GM12874 (cell line): ENCODE measurements at regions not wholly inside any gene's neighbourhood (a gene's known extent, or its start where the extent isn't known, plus 50 kb on each side); places are given as distances from the start of the nearest gene placed in this dataset.

Experiments used
- TF ChIP-seq, protein P1 (sequence below): IDR thresholded peaks from 2 replicates; pipeline ENCODE4 v1.5.1; 2011; ENCODE audit warnings: low read depth, mild to moderate bottlenecking, control low read depth, low read length, moderate library complexity; ENCODE audit not compliant: insufficient read depth

- TF ChIP-seq, protein P1, sequence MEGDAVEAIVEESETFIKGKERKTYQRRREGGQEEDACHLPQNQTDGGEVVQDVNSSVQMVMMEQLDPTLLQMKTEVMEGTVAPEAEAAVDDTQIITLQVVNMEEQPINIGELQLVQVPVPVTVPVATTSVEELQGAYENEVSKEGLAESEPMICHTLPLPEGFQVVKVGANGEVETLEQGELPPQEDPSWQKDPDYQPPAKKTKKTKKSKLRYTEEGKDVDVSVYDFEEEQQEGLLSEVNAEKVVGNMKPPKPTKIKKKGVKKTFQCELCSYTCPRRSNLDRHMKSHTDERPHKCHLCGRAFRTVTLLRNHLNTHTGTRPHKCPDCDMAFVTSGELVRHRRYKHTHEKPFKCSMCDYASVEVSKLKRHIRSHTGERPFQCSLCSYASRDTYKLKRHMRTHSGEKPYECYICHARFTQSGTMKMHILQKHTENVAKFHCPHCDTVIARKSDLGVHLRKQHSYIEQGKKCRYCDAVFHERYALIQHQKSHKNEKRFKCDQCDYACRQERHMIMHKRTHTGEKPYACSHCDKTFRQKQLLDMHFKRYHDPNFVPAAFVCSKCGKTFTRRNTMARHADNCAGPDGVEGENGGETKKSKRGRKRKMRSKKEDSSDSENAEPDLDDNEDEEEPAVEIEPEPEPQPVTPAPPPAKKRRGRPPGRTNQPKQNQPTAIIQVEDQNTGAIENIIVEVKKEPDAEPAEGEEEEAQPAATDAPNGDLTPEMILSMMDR = no peak
Measured at GRCh38 chr4:155495572-155496293, 119.0 kb upstream of the MAP9 start.

- TF ChIP-seq, protein P1 = no peak
Measured at GRCh38 chr4:155494037-155494718, 117.4 kb upstream of the MAP9 start.

GRCh38 chr4:155491336-155492120 is 114.8 kb upstream of the MAP9 start:
- TF ChIP-seq, protein P1 = no peak

DNA sequence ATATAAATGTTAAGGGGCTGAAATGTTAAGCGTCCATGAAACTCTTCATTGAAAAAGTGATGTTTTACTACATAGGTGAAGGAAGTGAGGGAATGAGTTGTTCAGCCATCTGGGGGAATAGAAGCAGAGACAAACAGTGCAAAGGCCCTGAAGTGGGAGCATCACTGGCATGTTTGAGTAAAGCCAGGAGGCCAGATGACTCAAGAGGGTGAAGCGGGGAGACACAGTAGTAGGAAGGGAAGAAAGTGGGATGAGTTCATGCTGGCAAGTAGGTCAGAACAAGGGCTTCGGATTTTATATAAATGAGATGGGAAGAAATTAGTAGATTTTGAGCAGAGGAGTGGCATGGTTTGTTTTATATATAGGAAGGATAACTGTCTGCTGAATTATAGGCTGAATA is 112.5 kb upstream of the MAP9 start:
- TF ChIP-seq, protein P1 = no peak

- TF ChIP-seq, protein P1 = no peak
Measured at GRCh38 chr4:155488691-155489090, 111.9 kb upstream of the MAP9 start.

DNA sequence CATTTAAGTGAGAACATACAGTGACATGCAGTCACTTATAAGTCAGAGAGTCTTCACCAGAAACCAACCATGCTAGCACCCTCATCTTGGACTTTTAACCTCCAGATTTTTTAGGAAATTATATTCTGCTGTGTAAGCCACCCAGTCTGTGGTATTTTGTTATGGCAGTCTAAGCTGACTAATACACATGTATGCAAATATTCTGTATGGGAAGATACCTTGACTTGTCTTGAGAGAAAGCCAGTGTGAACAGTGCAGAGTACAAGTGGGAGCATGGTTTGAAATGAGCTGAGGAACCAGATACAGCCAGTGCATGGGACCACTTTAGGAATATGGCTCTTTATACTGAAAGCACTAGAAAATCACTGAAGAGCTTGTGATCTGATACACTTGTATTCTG is 110.4 kb upstream of the MAP9 start:
- TF ChIP-seq, protein P1 = no peak

DNA sequence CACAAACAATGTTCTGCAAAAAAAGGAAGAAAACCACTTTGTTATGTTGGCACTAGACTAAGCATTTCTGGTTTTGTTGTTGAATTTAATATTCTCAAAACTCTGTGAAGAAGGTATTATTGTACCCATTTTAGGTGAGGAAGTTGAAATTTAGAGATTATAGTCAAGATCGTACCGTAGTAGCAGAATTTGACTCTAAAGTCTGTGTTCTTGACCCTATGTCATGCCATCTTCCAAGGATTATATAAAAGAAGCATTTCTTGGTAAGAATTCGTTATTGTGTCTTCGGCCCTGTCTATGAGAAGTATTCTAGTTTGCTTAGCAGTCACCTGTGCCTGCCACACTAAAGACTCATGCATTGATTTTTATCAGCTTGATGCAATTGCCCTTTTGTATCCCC is 104.4 kb upstream of the MAP9 start:
- TF ChIP-seq, protein P1 = no peak
